Ovary (tissue), 7 donors: ENCODE measurements at regions not wholly inside any gene's neighbourhood (a gene's known extent, or its start where the extent isn't known, plus 50 kb on each side); places are given as distances from the start of the nearest gene placed in this dataset.

ENCODE experiments used
- DNase-seq, 5 donors: peaks; one replicate each; pipeline ENCODE4 v3.0.0-alpha.2; 2019 to 2020
- H3K27ac ChIP-seq, 2 donors: fragments of 200-600 bp; one replicate each; pipeline versions ENCODE4 v1.5.1 to v1.8.0; 2019 to 2022
- H3K27me3 ChIP-seq: fragments of 200-600 bp; one replicate; pipeline ENCODE4 v1.8.0; 2022
- H3K36me3 ChIP-seq: fragments of 200-600 bp; sonication (generic); one replicate; pipeline ENCODE4 v1.5.1; 2019
- H3K4me1 ChIP-seq: one replicate; pipeline ENCODE4 v1.8.1; 2013; ENCODE audit warnings: mild to moderate bottlenecking, moderate library complexity; ENCODE audit not compliant: insufficient read depth
- H3K4me3 ChIP-seq: fragments of 200-600 bp; sonication (generic); one replicate; pipeline ENCODE4 v1.5.1; 2017
- H3K9me3 ChIP-seq, 2 donors: fragments of 200-600 bp in 1 of 2; sonication (generic) in 1 of 2; one replicate each; pipeline versions ENCODE4 v1.5.1 to v1.8.1; 2013 to 2019; ENCODE audit warnings: mild to moderate bottlenecking in 1 of 2, moderate library complexity in 1 of 2
- EP300 ChIP-seq: sonication (generic); formaldehyde crosslinking; IDR thresholded peaks from one replicate; pipeline ENCODE4 v1.6.1; 2017; ENCODE audit warnings: antibody characterized with exemption
- POLR2A ChIP-seq: fragments of 450-650 bp; IDR thresholded peaks from one replicate; pipeline ENCODE4 v1.6.1; 2017; ENCODE audit warnings: antibody characterized with exemption, mild to moderate bottlenecking, moderate library complexity
- WGBS, 3 donors: extraction: QIAGEN DNeasy Blood & Tissue Kit in 1 of 3; methylation state at CpG; one replicate each; pipeline versions ENCODE4 v1.1.5 to v1.1.7; 2013 to 2017; 5-methylcytosine and 5-hydroxymethylcytosine counted together
- intact Hi-C, 4 donors: fragments of 100-400 bp; cut with DNase I; formaldehyde crosslinking; loops; one replicate each; pipeline versions ENCODE4 v1.11.0 to v1.15.1; 2022 to 2023
- TF ChIP-seq, protein P1 (sequence below), 3 donors: fragments of 450-650 bp in 2 of 3; fragments of 200-600 bp in 1 of 3; IDR thresholded peaks; one replicate each; pipeline versions ENCODE4 v1.5.1 to v1.8.0; 2016 to 2022; ENCODE audit warnings: antibody characterized with exemption in 3 of 3, mild to moderate bottlenecking in 1 of 3
- donor health status: DM: no; HTN: no; CAD: no; lungs with moderate emphysema.
- donor health status: DM: no; HTN: no; CAD: no.
- donor health status: Bipolar disorder and iron deficiency.
- donor health status: DM: no; HTN: no; CAD: no.
- donor health status: DM: yes; HTN: yes; CAD: no.

DNA sequence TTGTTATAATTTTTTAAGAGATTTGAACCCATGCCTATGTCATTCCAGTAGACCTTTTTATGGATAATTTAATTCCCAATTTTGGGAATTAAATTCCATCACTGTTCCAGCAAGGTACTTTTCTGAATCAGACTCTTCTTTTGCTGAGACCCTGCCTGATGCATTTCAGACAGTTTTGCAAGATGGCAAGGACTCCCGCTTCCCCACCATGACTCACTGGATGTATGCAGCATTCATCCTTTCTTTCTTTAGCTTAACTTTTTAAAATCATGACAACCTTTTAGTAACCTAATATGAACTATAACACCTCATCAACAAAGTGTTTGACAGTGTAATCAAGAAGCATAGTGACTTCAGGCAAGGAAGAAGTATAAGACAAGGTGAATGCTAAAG lies 178.1 kb upstream of the LEF1 start:
- 95 to 98% (median 96%) methylated on average over 1 of the region's 1 CpG for WGBS, 3 donors
- no peak overlapping the region for H3K27ac ChIP-seq
- no peak overlapping the region for H3K4me3 ChIP-seq
- no peaks in the 10 kb centered on the region for H3K27me3 ChIP-seq
- TF ChIP-seq POLR2A (no peak), EP300 (no peak)
- TF ChIP-seq, protein P1, sequence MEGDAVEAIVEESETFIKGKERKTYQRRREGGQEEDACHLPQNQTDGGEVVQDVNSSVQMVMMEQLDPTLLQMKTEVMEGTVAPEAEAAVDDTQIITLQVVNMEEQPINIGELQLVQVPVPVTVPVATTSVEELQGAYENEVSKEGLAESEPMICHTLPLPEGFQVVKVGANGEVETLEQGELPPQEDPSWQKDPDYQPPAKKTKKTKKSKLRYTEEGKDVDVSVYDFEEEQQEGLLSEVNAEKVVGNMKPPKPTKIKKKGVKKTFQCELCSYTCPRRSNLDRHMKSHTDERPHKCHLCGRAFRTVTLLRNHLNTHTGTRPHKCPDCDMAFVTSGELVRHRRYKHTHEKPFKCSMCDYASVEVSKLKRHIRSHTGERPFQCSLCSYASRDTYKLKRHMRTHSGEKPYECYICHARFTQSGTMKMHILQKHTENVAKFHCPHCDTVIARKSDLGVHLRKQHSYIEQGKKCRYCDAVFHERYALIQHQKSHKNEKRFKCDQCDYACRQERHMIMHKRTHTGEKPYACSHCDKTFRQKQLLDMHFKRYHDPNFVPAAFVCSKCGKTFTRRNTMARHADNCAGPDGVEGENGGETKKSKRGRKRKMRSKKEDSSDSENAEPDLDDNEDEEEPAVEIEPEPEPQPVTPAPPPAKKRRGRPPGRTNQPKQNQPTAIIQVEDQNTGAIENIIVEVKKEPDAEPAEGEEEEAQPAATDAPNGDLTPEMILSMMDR (IDR thresholded peaks at IDR 0.05), result no peak
- no peak for DNase-seq
- no peaks in the 10 kb centered on the region for H3K4me1 ChIP-seq
- no peaks in the 10 kb centered on the region for H3K9me3 ChIP-seq
- intact Hi-C loops, result no loop called here
- H3K36me3 ChIP-seq, result no peaks in the 10 kb centered on the region

DNA sequence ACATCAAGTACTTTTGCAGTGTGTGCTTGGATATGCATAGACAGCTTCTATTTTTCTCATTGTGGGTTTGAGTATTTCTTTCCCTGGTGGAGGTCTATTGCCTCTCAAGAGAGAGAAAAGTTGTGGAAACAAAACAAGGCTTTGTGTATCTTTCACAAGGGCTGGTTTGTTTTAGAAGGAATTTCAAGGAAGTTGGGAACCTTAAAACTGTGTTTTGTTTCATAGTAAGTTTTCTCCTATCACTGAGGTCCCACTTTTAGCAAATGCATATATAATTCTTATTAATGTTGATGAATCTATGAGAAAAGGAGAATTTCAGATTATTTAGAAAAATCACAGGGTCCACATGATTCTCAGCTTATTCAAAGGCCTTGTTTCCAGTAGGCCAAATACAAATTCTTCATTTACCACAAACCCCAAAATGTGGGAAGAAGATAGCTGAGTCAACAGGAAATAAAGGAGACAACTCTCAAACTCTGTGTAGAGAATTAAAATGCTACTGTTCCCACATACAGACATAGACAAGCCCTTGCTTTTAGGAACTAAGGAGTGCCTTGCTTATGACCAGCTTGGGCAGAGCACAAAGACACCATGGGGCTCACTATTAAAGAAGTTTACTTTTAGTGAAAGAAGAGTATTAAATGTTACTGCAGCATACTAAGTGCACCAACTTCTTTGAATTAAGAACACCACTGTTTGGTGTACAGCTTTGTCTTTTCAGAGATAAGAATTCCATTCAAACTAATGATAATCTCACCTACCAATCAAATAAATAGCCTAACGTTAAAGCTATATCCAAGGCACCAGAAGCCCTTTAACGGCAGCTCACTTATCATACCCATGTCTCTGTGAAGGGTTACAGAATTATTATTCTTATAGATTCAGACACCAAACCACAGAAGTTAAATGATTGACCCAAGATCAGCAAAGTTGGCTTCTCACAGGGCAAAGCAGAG lies 177.4 kb upstream of the LEF1 start:
- TF ChIP-seq, protein P1 (IDR thresholded peaks at IDR 0.05), result no peak
- Histone ChIP-seq H3K27ac (no peak overlapping the region), H3K9me3 (no peaks in the 10 kb centered on the region), H3K4me1 (no peaks in the 10 kb centered on the region), H3K36me3 (no peaks in the 10 kb centered on the region), H3K27me3 (no peaks in the 10 kb centered on the region), H3K4me3 (no peak overlapping the region)
- 53 to 68% (median 54%) methylated on average over 2 of the region's 2 CpGs for WGBS, 3 donors
- no peak for DNase-seq
- intact Hi-C loops, result no loop called here

DNA sequence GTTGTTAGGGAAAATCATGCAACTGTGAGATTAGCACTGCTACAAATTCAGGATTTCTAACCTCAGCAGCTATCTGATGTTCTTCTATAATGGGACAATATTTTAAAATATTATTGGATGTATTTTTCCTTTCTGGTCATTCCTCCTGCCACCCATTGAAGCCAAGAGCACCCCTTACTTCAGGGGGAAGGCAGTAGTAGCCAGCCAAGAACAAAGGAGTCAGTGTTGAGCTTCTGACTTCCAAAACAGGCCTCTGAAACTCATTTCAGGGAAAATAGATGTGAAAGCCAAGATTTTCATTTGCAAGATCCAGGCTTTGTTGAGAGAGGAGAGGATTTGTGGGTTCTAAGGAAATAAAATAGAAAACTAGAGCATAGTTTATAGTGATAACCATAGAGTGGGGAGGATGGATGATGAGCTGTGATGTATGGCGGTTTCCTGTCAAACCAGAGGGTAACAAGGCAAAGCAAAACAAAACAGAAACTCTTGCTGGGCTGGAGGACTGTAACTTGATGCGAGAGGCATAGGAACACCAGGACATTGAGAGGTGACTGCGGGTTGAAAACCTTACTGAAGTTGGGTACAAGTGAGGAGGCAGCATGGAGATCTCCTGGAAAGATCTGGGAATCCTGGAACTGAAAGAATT lies 173.7 kb upstream of the LEF1 start:
- no peak for DNase-seq
- intact Hi-C loops, result no loop called here
- no peak overlapping the region for H3K27ac ChIP-seq
- TF ChIP-seq, protein P1 (IDR thresholded peaks at IDR 0.05), result no peak
- WGBS, 3 donors, result 85 to 89% (median 88%) methylated on average over 3 of the region's 3 CpGs
- H3K36me3 ChIP-seq, result no peaks in the 10 kb centered on the region
- H3K27me3 ChIP-seq, result no peaks in the 10 kb centered on the region
- H3K4me1 ChIP-seq, result no peaks in the 10 kb centered on the region
- H3K9me3 ChIP-seq, result no peaks in the 10 kb centered on the region
- no peak overlapping the region for H3K4me3 ChIP-seq

DNA sequence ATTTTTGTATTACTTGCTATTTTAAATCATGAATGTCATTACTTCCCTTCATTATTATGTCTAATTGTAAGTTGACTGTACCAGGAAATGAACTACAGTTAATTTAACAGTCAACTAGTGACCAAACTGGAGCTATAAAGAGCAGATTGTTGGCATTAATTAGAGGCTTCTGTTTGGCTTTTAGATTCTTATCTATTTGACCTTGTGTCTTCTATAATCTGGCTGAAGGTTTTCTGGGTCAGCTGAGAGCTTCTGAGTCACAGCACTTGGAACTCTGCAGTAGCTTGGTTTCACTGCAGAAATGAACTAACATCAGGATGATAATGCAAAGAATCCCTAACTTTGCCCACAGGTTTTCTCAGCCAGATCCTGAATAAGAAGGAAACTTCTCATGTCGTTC lies 169.2 kb upstream of the LEF1 start:
- Histone ChIP-seq H3K27ac (no peak overlapping the region), H3K27me3 (no peaks in the 10 kb centered on the region), H3K4me1 (no peaks in the 10 kb centered on the region), H3K9me3 (no peaks in the 10 kb centered on the region), H3K36me3 (no peaks in the 10 kb centered on the region), H3K4me3 (no peak overlapping the region)
- DNase-seq, result no peak
- 27 to 30% (median 28%) methylated on average over 1 of the region's 1 CpG for WGBS, 3 donors
- intact Hi-C loops, result no loop called here
- TF ChIP-seq, protein P1 (IDR thresholded peaks at IDR 0.05), result no peak
- TF ChIP-seq POLR2A (no peak), EP300 (no peak)
